OCI-LY7 (cell line): ENCODE measurements at regions not wholly inside any gene's neighbourhood (a gene's known extent, or its start where the extent isn't known, plus 50 kb on each side); places are given as distances from the start of the nearest gene placed in this dataset.

ENCODE experiments used
- EZH2phosphoT487 ChIP-seq: fragments of 200-600 bp; sonication (generic); IDR thresholded peaks from 2 replicates; pipeline ENCODE4 v1.6.1; 2018; ENCODE audit warnings: low read depth, borderline replicate concordance, mild to moderate bottlenecking, mixed run types, antibody characterized with exemption, low read length, moderate library complexity, mixed read lengths
- TF ChIP-seq, protein P1 (sequence below): fragments of 200-600 bp; sonication (generic); conservative IDR thresholded peaks from 2 replicates; pipeline ENCODE4 v1.5.1; 2014; ENCODE audit warnings: mild to moderate bottlenecking, antibody characterized with exemption, low read length, moderate library complexity, mixed read lengths

DNA sequence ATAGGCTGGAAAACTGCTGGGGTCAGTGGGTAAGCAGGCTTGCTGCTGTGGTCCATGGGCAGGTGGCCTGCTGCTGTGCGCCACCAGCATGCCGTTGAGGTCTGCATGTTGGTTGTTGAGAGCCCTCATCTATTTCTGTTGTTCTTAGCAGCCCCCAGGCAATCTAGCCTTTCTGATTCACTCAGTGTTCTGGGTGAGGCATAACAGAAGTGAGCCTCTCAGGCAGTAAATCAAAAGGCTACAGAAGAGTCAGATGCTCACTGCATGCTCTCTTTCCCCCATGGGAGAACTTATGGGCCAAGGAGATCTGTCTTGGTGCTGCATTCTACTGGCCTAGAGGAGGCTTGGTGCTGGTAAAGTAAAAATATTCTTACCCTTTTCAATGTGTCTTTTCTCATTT lies 67.8 kb upstream of the ATP10A start:
- TF ChIP-seq, protein P1, sequence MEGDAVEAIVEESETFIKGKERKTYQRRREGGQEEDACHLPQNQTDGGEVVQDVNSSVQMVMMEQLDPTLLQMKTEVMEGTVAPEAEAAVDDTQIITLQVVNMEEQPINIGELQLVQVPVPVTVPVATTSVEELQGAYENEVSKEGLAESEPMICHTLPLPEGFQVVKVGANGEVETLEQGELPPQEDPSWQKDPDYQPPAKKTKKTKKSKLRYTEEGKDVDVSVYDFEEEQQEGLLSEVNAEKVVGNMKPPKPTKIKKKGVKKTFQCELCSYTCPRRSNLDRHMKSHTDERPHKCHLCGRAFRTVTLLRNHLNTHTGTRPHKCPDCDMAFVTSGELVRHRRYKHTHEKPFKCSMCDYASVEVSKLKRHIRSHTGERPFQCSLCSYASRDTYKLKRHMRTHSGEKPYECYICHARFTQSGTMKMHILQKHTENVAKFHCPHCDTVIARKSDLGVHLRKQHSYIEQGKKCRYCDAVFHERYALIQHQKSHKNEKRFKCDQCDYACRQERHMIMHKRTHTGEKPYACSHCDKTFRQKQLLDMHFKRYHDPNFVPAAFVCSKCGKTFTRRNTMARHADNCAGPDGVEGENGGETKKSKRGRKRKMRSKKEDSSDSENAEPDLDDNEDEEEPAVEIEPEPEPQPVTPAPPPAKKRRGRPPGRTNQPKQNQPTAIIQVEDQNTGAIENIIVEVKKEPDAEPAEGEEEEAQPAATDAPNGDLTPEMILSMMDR, result no peak
- TF ChIP-seq EZH2phosphoT487, result no peak
